GM23338 (cell line): ENCODE measurements at regions not wholly inside any gene's neighbourhood (a gene's known extent, or its start where the extent isn't known, plus 50 kb on each side); places are given as distances from the start of the nearest gene placed in this dataset.

ENCODE experiments used
- ATAC-seq: fragments of 200-7000 bp; cut with Tn5 transposase; 3 replicates; pipeline ENCODE4 v1.9.1; 2020
- DNase-seq: peaks from one replicate; pipeline ENCODE4 v3.0.0-alpha.2; 2015; ENCODE audit warnings: low spot score
- H2AFZ ChIP-seq: fragments of 200-600 bp; sonication (generic); 2 replicates; pipeline ENCODE4 v1.8.0; 2016; ENCODE audit warnings: antibody characterized with exemption, mild to moderate bottlenecking, moderate library complexity
- H3F3A ChIP-seq: fragments of 200-600 bp; sonication (generic); replicated peaks from 2 replicates; pipeline ENCODE4 v1.8.0; 2017; ENCODE audit warnings: antibody characterized with exemption, mixed run types, low read depth
- H3K27ac ChIP-seq: fragments of 200-600 bp; sonication (generic); 2 replicates; pipeline ENCODE4 v1.6.1; 2016; ENCODE audit warnings: low read depth
- H3K27me3 ChIP-seq: fragments of 200-600 bp; sonication (generic); 2 replicates; pipeline ENCODE4 v1.8.0; 2016; ENCODE audit warnings: mild to moderate bottlenecking, mixed run types, moderate library complexity; ENCODE audit not compliant: insufficient read depth
- H3K36me3 ChIP-seq: fragments of 200-600 bp; sonication (generic); 2 replicates; pipeline ENCODE4 v1.8.0; 2016; ENCODE audit warnings: mild to moderate bottlenecking; ENCODE audit not compliant: insufficient read depth
- H3K4me1 ChIP-seq: fragments of 200-600 bp; sonication (generic); 2 replicates; pipeline ENCODE4 v1.8.0; 2016; ENCODE audit warnings: mild to moderate bottlenecking, moderate library complexity; ENCODE audit not compliant: insufficient read depth
- H3K4me2 ChIP-seq: fragments of 200-600 bp; sonication (generic); 2 replicates; pipeline ENCODE4 v1.7.1; 2017; ENCODE audit warnings: mixed run types
- H3K4me3 ChIP-seq: fragments of 200-600 bp; sonication (generic); 2 replicates; pipeline ENCODE4 v1.6.1; 2016; ENCODE audit warnings: mixed run types
- H3K79me2 ChIP-seq: fragments of 200-600 bp; sonication (generic); replicated peaks from 2 replicates; pipeline ENCODE4 v1.8.0; 2017; ENCODE audit warnings: mild to moderate bottlenecking; ENCODE audit not compliant: insufficient read depth
- H3K9me2 ChIP-seq: fragments of 200-600 bp; sonication (generic); 2 replicates; pipeline ENCODE4 v1.8.0; 2017; ENCODE audit not compliant: insufficient read depth
- H4K20me1 ChIP-seq: fragments of 200-600 bp; sonication (generic); replicated peaks from 2 replicates; pipeline ENCODE4 v1.8.0; 2017; ENCODE audit warnings: mild to moderate bottlenecking; ENCODE audit not compliant: insufficient read depth
- H3K27ac Mint-ChIP-seq: 2 replicates; pipeline ENCODE4 v1.8.0; 2020; ENCODE audit warnings: inconsistent platforms, mild to moderate bottlenecking, moderate library complexity, mixed read lengths
- H3K27me3 Mint-ChIP-seq: 3 replicates; pipeline ENCODE4 v1.8.0; 2022; ENCODE audit warnings: low read depth, mild to moderate bottlenecking, moderate library complexity, mixed read lengths, inconsistent platforms; ENCODE audit not compliant: insufficient read depth, poor library complexity
- H3K36me3 Mint-ChIP-seq: 3 replicates; pipeline ENCODE4 v1.8.0; 2021; ENCODE audit warnings: low read depth, mild to moderate bottlenecking, inconsistent platforms, moderate library complexity, mixed read lengths
- H3K4me1 Mint-ChIP-seq: 3 replicates; pipeline ENCODE4 v1.8.0; 2020; ENCODE audit warnings: mild to moderate bottlenecking, inconsistent platforms, mixed read lengths
- H3K4me3 Mint-ChIP-seq: 3 replicates; pipeline ENCODE4 v1.8.0; 2021; ENCODE audit warnings: moderate library complexity, mild to moderate bottlenecking, inconsistent platforms, mixed read lengths
- H3K9me3 Mint-ChIP-seq: 3 replicates; pipeline ENCODE4 v1.8.0; 2020; ENCODE audit warnings: moderate library complexity, mild to moderate bottlenecking, inconsistent platforms, mixed read lengths
- CTCF ChIP-seq, 2 experiments: fragments of 200-600 bp in 1 of 2; sonication (generic) in 1 of 2; conservative IDR thresholded peaks; 2 replicates each; pipeline versions ENCODE4 v1.5.1 to v1.6.1; 2016 to 2017; ENCODE audit warnings: antibody characterized with exemption in 2 of 2, low read depth in 2 of 2, mild to moderate bottlenecking in 2 of 2, moderate library complexity in 1 of 2
- ETS1 ChIP-seq: IDR thresholded peaks from 2 replicates; pipeline ENCODE4 v1.6.1; 2016; ENCODE audit warnings: antibody characterized with exemption
- EZH2 ChIP-seq: fragments of 200-600 bp; sonication (generic); IDR thresholded peaks from one replicate; pipeline ENCODE4 v1.8.0; 2017; ENCODE audit warnings: antibody characterized with exemption, mild to moderate bottlenecking, low read depth; ENCODE audit not compliant: unreplicated experiment
- EZH2phosphoT487 ChIP-seq: fragments of 200-600 bp; sonication (generic); IDR thresholded peaks from one replicate; pipeline ENCODE4 v1.8.1; 2018; ENCODE audit warnings: antibody characterized with exemption; ENCODE audit not compliant: unreplicated experiment
- NANOG ChIP-seq: IDR thresholded peaks from 2 replicates; pipeline ENCODE4 v1.6.1; 2016; ENCODE audit warnings: antibody characterized with exemption, borderline replicate concordance
- POLR2AphosphoS5 ChIP-seq: IDR thresholded peaks from 2 replicates; pipeline ENCODE4 v1.6.1; 2016; ENCODE audit warnings: antibody characterized with exemption, low read depth
- REST ChIP-seq: IDR thresholded peaks from one replicate; pipeline ENCODE4 v1.6.1; 2018; ENCODE audit warnings: antibody characterized with exemption; ENCODE audit not compliant: unreplicated experiment
- ZNF114 ChIP-seq: fragments of 250-450 bp; sonication (Bioruptor Pico); IDR thresholded peaks from 2 replicates; pipeline ENCODE4 v1.5.0; 2020; ENCODE audit warnings: mild to moderate bottlenecking, moderate library complexity
- ZNF462 ChIP-seq: fragments of 250-450 bp; sonication (Bioruptor Pico); IDR thresholded peaks from 2 replicates; pipeline ENCODE4 v1.5.0; 2020; ENCODE audit warnings: mild to moderate bottlenecking, moderate library complexity

- no peak for TF ChIP-seq REST
These were observed 348.2 kb downstream of the KCTD12 start (continued) for GRCh38 chr13:76538004-76538403.

GRCh38 chr13:76533251-76533650 is 353.0 kb downstream of the KCTD12 start:
- ATAC-seq, result no peak
- no peak overlapping the region for H2AFZ ChIP-seq
- no peaks in the 10 kb centered on the region for H3F3A ChIP-seq
- DNase-seq, result no peak
- H3K36me3 ChIP-seq, result no peaks in the 10 kb centered on the region
- no peaks in the 10 kb centered on the region for H4K20me1 ChIP-seq
- no peak overlapping the region for H3K4me3 ChIP-seq
- no peak overlapping the region for H3K27ac ChIP-seq
- no peaks in the 10 kb centered on the region; the same call in 2 of the 3 replicates for H3K4me1 Mint-ChIP-seq
- no peaks in the 10 kb centered on the region for H3K4me1 ChIP-seq
- no peaks in the 10 kb centered on the region for H3K79me2 ChIP-seq
- no peaks in the 10 kb centered on the region for H3K27me3 Mint-ChIP-seq
- no peak overlapping the region for H3K4me3 Mint-ChIP-seq
- H3K9me3 Mint-ChIP-seq, result no peaks in the 10 kb centered on the region
- peaks cover 3% of the 10 kb centered on the region; the same call in 1 of the 2 replicates for H3K9me2 ChIP-seq
- no peak overlapping the region for H3K4me2 ChIP-seq
- no peaks in the 10 kb centered on the region for H3K27me3 ChIP-seq
- H3K27ac Mint-ChIP-seq, result no peak overlapping the region
- no peaks in the 10 kb centered on the region for H3K36me3 Mint-ChIP-seq
- TF ChIP-seq REST (no peak), ZNF462 (CRISPR knock-in tag) (no peak), CTCF (conservative IDR thresholded peaks at IDR 0.05; ENCODE audit: low read depth in 2 of 2) (no peak), POLR2AphosphoS5 (no peak), EZH2 (no peak), NANOG (no peak), EZH2phosphoT487 (no peak), ETS1 (no peak), ZNF114 (CRISPR knock-in tag) (no peak)
